ENCODE measurements at regions not wholly inside any gene's neighbourhood (a gene's known extent, or its start where the extent isn't known, plus 50 kb on each side); places are given as distances from the start of the nearest gene placed in this dataset.
A peak's percentile ranks its signal among the peaks of the same experiment; 100 is the strongest.

DNA sequence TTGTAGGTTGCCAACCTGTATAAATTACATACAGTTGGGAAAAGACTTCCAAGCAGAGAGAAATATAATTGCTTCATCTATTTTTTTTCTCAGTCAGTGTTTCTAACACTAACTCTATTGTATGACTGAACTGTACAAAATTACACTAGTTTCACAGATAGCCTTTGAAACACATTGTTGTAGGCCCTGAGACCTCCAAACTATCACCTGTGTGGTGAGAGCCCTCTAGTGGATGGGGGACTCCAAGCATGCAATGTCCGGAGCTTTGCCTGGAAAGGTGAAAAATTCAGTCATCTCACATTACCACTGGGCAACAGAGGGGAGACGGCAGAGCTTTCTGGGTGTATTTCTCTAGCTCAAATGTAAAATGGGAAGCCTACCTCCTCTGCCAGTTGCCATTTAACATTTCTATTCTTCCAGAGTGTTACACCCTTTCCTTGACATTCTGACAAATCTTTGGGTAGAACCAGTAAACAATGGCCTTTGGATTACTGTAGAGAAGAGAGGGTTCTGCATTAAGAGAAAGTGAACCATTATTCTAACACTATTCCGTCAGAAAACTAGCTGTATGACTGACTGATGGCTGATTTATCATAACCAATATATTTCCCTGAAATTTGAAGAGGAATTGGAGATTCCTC lies 212.2 kb downstream of the LYPLAL1 start:
- H3K27ac Mint-ChIP-seq (ENCODE audit: unreplicated experiment), result no peak overlapping the region
- DNase-seq, result peak; percentile 43
- no peaks in the 10 kb centered on the region for H3K9me3 Mint-ChIP-seq (ENCODE audit: unreplicated experiment)
- TF ChIP-seq, protein P1, sequence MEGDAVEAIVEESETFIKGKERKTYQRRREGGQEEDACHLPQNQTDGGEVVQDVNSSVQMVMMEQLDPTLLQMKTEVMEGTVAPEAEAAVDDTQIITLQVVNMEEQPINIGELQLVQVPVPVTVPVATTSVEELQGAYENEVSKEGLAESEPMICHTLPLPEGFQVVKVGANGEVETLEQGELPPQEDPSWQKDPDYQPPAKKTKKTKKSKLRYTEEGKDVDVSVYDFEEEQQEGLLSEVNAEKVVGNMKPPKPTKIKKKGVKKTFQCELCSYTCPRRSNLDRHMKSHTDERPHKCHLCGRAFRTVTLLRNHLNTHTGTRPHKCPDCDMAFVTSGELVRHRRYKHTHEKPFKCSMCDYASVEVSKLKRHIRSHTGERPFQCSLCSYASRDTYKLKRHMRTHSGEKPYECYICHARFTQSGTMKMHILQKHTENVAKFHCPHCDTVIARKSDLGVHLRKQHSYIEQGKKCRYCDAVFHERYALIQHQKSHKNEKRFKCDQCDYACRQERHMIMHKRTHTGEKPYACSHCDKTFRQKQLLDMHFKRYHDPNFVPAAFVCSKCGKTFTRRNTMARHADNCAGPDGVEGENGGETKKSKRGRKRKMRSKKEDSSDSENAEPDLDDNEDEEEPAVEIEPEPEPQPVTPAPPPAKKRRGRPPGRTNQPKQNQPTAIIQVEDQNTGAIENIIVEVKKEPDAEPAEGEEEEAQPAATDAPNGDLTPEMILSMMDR (IDR thresholded peaks at IDR 0.05; ENCODE audit: partially characterized antibody, unreplicated experiment), result peak; percentile 68
- no peaks in the 10 kb centered on the region for H3K27me3 Mint-ChIP-seq (ENCODE audit: unreplicated experiment)
- H3K4me3 Mint-ChIP-seq (ENCODE audit: unreplicated experiment), result no peak overlapping the region
- no peaks in the 10 kb centered on the region for H3K36me3 Mint-ChIP-seq (ENCODE audit: unreplicated experiment)
- no peaks in the 10 kb centered on the region for H3K4me1 Mint-ChIP-seq (ENCODE audit: low read depth, unreplicated experiment)

DNA sequence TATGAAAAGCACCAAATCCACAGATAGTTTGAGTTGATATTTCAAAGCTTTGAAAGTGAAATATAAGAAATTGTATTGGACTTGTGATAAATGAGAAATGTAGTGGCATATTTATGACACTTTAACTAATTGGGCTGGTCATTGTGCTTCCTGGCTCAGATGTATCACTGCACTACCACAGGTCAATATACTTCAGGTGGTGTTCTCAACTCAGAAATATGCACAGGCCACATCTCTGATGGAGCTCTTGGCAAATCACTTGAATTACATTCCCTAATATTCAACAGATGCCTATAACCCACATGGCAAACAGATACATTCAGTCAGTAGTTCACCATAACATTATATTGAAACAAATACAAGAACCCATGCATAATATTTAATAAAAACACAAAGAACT lies 209.6 kb downstream of the LYPLAL1 start:
- H3K4me3 Mint-ChIP-seq (ENCODE audit: unreplicated experiment), result no peak overlapping the region
- TF ChIP-seq, protein P1 (IDR thresholded peaks at IDR 0.05; ENCODE audit: partially characterized antibody, unreplicated experiment), result no peak
- DNase-seq, result no peak
- no peak overlapping the region for H3K27ac Mint-ChIP-seq (ENCODE audit: unreplicated experiment)
- no peaks in the 10 kb centered on the region for H3K9me3 Mint-ChIP-seq (ENCODE audit: unreplicated experiment)
- H3K36me3 Mint-ChIP-seq (ENCODE audit: unreplicated experiment), result peaks cover 5% of the 10 kb centered on the region
- H3K27me3 Mint-ChIP-seq (ENCODE audit: unreplicated experiment), result no peaks in the 10 kb centered on the region
- H3K4me1 Mint-ChIP-seq (ENCODE audit: low read depth, unreplicated experiment), result no peaks in the 10 kb centered on the region

DNA sequence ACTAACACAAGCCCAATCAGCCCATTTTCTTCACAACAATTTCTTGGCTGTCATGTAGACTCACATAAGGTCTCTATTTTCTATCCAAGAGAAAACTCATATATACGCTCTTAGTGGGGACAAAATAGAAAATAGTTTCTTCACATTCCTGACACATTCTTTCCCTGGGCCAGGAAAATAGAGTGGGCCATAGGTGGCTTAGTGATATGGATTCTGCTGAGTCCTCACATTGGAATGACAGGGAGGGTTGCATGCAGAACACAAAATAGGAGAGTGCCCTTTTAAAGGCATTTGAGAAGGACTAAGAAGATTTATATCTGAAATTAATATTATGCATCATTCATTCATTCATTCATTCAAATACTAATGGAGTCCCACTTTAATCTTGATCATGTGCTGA lies 207.7 kb downstream of the LYPLAL1 start:
- no peaks in the 10 kb centered on the region for H3K27me3 Mint-ChIP-seq (ENCODE audit: unreplicated experiment)
- no peak overlapping the region for H3K27ac Mint-ChIP-seq (ENCODE audit: unreplicated experiment)
- H3K36me3 Mint-ChIP-seq (ENCODE audit: unreplicated experiment), result peaks cover 5% of the 10 kb centered on the region
- no peaks in the 10 kb centered on the region for H3K4me1 Mint-ChIP-seq (ENCODE audit: low read depth, unreplicated experiment)
- TF ChIP-seq, protein P1 (IDR thresholded peaks at IDR 0.05; ENCODE audit: partially characterized antibody, unreplicated experiment), result no peak
- no peak for DNase-seq
- H3K9me3 Mint-ChIP-seq (ENCODE audit: unreplicated experiment), result no peaks in the 10 kb centered on the region
- H3K4me3 Mint-ChIP-seq (ENCODE audit: unreplicated experiment), result no peak overlapping the region

DNA sequence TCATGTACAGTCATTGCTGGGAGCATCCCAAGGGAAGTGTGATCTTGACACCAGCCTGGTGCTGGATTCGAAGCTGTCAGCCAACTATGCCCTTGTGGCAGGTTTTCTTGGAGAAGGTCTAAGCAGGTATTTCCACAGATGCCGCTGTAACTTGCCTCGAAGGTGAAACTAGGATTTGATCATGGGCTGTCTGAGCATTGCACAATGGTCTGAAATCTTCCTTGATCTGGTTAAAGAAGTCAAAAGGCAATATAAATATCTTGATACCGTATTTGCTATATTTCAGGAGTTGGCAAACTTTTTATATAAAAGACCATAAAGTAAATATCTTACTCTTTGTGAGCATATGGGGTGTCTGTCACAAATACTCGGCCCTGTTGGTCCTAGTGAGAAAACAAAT lies 206.8 kb downstream of the LYPLAL1 start:
- H3K4me3 Mint-ChIP-seq (ENCODE audit: unreplicated experiment), result no peak overlapping the region
- H3K9me3 Mint-ChIP-seq (ENCODE audit: unreplicated experiment), result no peaks in the 10 kb centered on the region
- TF ChIP-seq, protein P1 (IDR thresholded peaks at IDR 0.05; ENCODE audit: partially characterized antibody, unreplicated experiment), result no peak
- no peaks in the 10 kb centered on the region for H3K4me1 Mint-ChIP-seq (ENCODE audit: low read depth, unreplicated experiment)
- no peaks in the 10 kb centered on the region for H3K27me3 Mint-ChIP-seq (ENCODE audit: unreplicated experiment)
- H3K27ac Mint-ChIP-seq (ENCODE audit: unreplicated experiment), result no peak overlapping the region
- DNase-seq, result no peak
- peaks cover 5% of the 10 kb centered on the region for H3K36me3 Mint-ChIP-seq (ENCODE audit: unreplicated experiment)

DNA sequence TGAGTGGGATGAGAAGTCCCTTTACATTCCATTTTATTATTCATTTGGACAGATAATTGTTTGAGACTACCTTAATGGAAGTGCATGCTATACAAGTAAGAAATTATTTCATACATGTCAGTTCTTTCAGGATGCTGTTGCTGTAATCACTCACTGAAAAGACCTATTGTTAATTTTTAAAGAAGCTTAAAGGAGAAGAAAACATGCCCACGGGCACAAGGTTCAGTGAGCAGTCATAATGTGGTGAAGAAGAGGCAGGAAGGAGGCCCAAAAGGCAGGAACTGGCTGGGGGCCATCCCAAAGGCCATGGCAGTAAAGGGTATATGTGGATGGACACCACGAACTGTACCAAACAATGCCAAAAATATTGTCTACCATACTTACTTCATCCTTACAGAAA lies 206.0 kb downstream of the LYPLAL1 start:
- no peaks in the 10 kb centered on the region for H3K27me3 Mint-ChIP-seq (ENCODE audit: unreplicated experiment)
- TF ChIP-seq, protein P1 (IDR thresholded peaks at IDR 0.05; ENCODE audit: partially characterized antibody, unreplicated experiment), result no peak
- no peak overlapping the region for H3K27ac Mint-ChIP-seq (ENCODE audit: unreplicated experiment)
- peaks cover 5% of the 10 kb centered on the region for H3K36me3 Mint-ChIP-seq (ENCODE audit: unreplicated experiment)
- no peaks in the 10 kb centered on the region for H3K9me3 Mint-ChIP-seq (ENCODE audit: unreplicated experiment)
- no peaks in the 10 kb centered on the region for H3K4me1 Mint-ChIP-seq (ENCODE audit: low read depth, unreplicated experiment)
- no peak for DNase-seq
- H3K4me3 Mint-ChIP-seq (ENCODE audit: unreplicated experiment), result no peak overlapping the region

Measured in glutamatergic neuron (in vitro differentiated cells).